AG09309 (cell line): ENCODE measurements at regions not wholly inside any gene's neighbourhood (a gene's known extent, or its start where the extent isn't known, plus 50 kb on each side); places are given as distances from the start of the nearest gene placed in this dataset.

ENCODE experiments used
- DNase-seq: peaks from one replicate; pipeline ENCODE4 v3.0.0-alpha.2; 2010; ENCODE audit warnings: low read depth
- H3K4me3 ChIP-seq: 2 replicates; pipeline ENCODE4 v1.5.1; 2011; ENCODE audit warnings: mild to moderate bottlenecking, low read depth, low read length, moderate library complexity; ENCODE audit not compliant: control insufficient read depth
- CTCF ChIP-seq: IDR thresholded peaks from 2 replicates; pipeline ENCODE4 v1.5.1; 2011; ENCODE audit warnings: mild to moderate bottlenecking, low read depth, low read length, inconsistent platforms; ENCODE audit not compliant: insufficient read depth, control insufficient read depth; ENCODE audit errors: missing control alignments

- H3K4me3 ChIP-seq, result no peak overlapping the region
- DNase-seq, result peak; percentile 71
- TF ChIP-seq CTCF, result no peak
Observed at GRCh38 chr1:240000634-240001033, 91.0 kb upstream of the FMN2 start.

GRCh38 chr1:240001177-240001740, 90.4 kb upstream of the FMN2 start:
- DNase-seq, result no peak
- TF ChIP-seq CTCF, result no peak
- no peak overlapping the region for H3K4me3 ChIP-seq

- peak; percentile 82 for TF ChIP-seq CTCF
- no peak for DNase-seq
- no peak overlapping the region for H3K4me3 ChIP-seq
Observed at GRCh38 chr1:240004086-240004749, 87.5 kb upstream of the FMN2 start.

- DNase-seq, result no peak
- TF ChIP-seq CTCF, result no peak
- no peak overlapping the region for H3K4me3 ChIP-seq
Observed at GRCh38 chr1:240005997-240006650, 85.6 kb upstream of the FMN2 start.

- H3K4me3 ChIP-seq, result no peak overlapping the region
- no peak for TF ChIP-seq CTCF
- no peak for DNase-seq
Observed at GRCh38 chr1:240008298-240008697, 83.4 kb upstream of the FMN2 start.

GRCh38 chr1:240014051-240014450, 77.6 kb upstream of the FMN2 start:
- TF ChIP-seq CTCF, result no peak
- DNase-seq, result no peak
- no peak overlapping the region for H3K4me3 ChIP-seq

GRCh38 chr1:240018617-240019016, 73.1 kb upstream of the FMN2 start:
- no peak overlapping the region for H3K4me3 ChIP-seq
- no peak for TF ChIP-seq CTCF
- DNase-seq, result no peak
